Endothelial cell of umbilical vein (primary cell): ENCODE measurements at regions not wholly inside any gene's neighbourhood (a gene's known extent, or its start where the extent isn't known, plus 50 kb on each side); places are given as distances from the start of the nearest gene placed in this dataset.
"Not testable (repeated sequence)": the region's sequence is repeated elsewhere in the genome, so short reads cannot be mapped to it uniquely, and the experiment has no call there.

Source experiments
- BruUV-seq: library from RNA; stranded (reverse); fragments of 400-500 nt; replicated peaks from 2 replicates; lab custom pipeline; 2021; lab: Mats Ljungman, UMichigan
- CTCF ChIA-PET: fragments of 300-600, 350-600 bp; sonication (Branson Sonifier 250); formaldehyde crosslinking; loops from one replicate; lab custom pipeline; 2021; ENCODE audit warnings: antibody characterized with exemption, inconsistent platforms; lab: Charles Lee
- POLR2A ChIA-PET: fragments of 300-600, 350-600 bp; sonication (Branson Sonifier 250); formaldehyde crosslinking; loops from one replicate; lab custom pipeline; 2021; ENCODE audit warnings: antibody characterized with exemption, inconsistent platforms; lab: Charles Lee
- DNase-seq: peaks from one replicate; pipeline ENCODE4 v3.0.0-alpha.2; 2011; ENCODE audit warnings: low read depth, low spot score
- FAIRE-seq: peaks from 2 replicates; lab custom pipeline; 2011; peaks lifted over from hg19 to GRCh38; lab: Jason Lieb, UNC
- H2AFZ ChIP-seq: 2 replicates; pipeline ENCODE4 v1.6.0; 2012; ENCODE audit warnings: low read depth, low read length, control low read depth, inconsistent platforms
- H3K27ac ChIP-seq: 2 replicates; pipeline ENCODE4 v1.5.1; 2011; ENCODE audit warnings: low read depth, mild to moderate bottlenecking, control low read depth, low read length, moderate library complexity; ENCODE audit not compliant: insufficient read depth
- H3K27me3 ChIP-seq, 2 experiments: 2 replicates each; pipeline versions ENCODE4 v1.6.0 to v1.6.1; 2011; ENCODE audit warnings: low read length in 2 of 2, mixed read lengths in 1 of 2; ENCODE audit not compliant: control insufficient read depth in 2 of 2, insufficient read depth in 2 of 2
- H3K36me3 ChIP-seq, 2 experiments: 2 replicates in 1 of 2; 3 replicates in 1 of 2; pipeline ENCODE4 v1.5.1; 2011; ENCODE audit warnings: low read length in 2 of 2, mild to moderate bottlenecking in 1 of 2, moderate library complexity in 1 of 2; ENCODE audit not compliant: control insufficient read depth in 2 of 2, insufficient read depth in 2 of 2; ENCODE audit errors: extremely low read depth in 1 of 2
- H3K4me1 ChIP-seq: 3 replicates; pipeline ENCODE4 v1.5.1; 2011; ENCODE audit warnings: mild to moderate bottlenecking, low read length; ENCODE audit not compliant: control insufficient read depth, insufficient read depth; ENCODE audit errors: extremely low read depth
- H3K4me2 ChIP-seq: 2 replicates; pipeline ENCODE4 v1.6.1; 2011; ENCODE audit warnings: low read length, control low read depth, mixed read lengths; ENCODE audit not compliant: insufficient read depth
- H3K4me3 ChIP-seq, 3 experiments: fragments of 200-600 bp in 1 of 3; sonication (generic), shearing (Covaris generic) in 1 of 3; replicated peaks in 1 of 3; 2 replicates each; pipeline ENCODE4 v1.5.1; 2011 to 2016; ENCODE audit warnings: control low read depth in 3 of 3, low read length in 3 of 3, mild to moderate bottlenecking in 2 of 3, inconsistent platforms in 1 of 3, low read depth in 1 of 3, moderate library complexity in 1 of 3; ENCODE audit not compliant: insufficient read depth in 1 of 3
- H3K79me2 ChIP-seq: 2 replicates; pipeline ENCODE4 v1.6.0; 2012; ENCODE audit warnings: low read length, inconsistent platforms; ENCODE audit not compliant: control insufficient read depth, insufficient read depth
- H3K9ac ChIP-seq: replicated peaks from 2 replicates; pipeline ENCODE3; 2011; ENCODE audit warnings: low read length, control low read depth; ENCODE audit not compliant: insufficient read depth; ENCODE audit errors: extremely low read depth
- H3K9me1 ChIP-seq: replicated peaks from 3 replicates; pipeline ENCODE4 v1.6.0; 2011; ENCODE audit warnings: mild to moderate bottlenecking, low read length; ENCODE audit not compliant: control insufficient read depth, insufficient read depth; ENCODE audit errors: extremely low read depth
- H3K9me3 ChIP-seq: replicated peaks from 2 replicates; pipeline ENCODE4 v1.5.1; 2012; ENCODE audit warnings: low read length, inconsistent platforms; ENCODE audit not compliant: control insufficient read depth, insufficient read depth
- H4K20me1 ChIP-seq: replicated peaks from 2 replicates; pipeline ENCODE3; 2011; ENCODE audit warnings: mild to moderate bottlenecking, low read length; ENCODE audit not compliant: control insufficient read depth, insufficient read depth; ENCODE audit errors: extremely low read depth
- CTCF ChIP-seq, 2 donors: IDR thresholded peaks; 1 replicate in 1 of 2; 2 replicates in 1 of 2; pipeline ENCODE4 v1.5.1; 2011; ENCODE audit warnings: low read length in 2 of 2, mild to moderate bottlenecking in 2 of 2, moderate library complexity in 2 of 2, control low read depth in 1 of 2, inconsistent platforms in 1 of 2, low read depth in 1 of 2; ENCODE audit not compliant: insufficient read depth in 1 of 2; ENCODE audit errors: extremely low read depth in 1 of 2
- EZH2 ChIP-seq: IDR thresholded peaks from 2 replicates; pipeline ENCODE4 v1.6.1; 2012; ENCODE audit warnings: borderline replicate concordance, low read depth, mild to moderate bottlenecking, moderate library complexity, low read length, inconsistent platforms; ENCODE audit not compliant: severe bottlenecking
- FOS ChIP-seq: IDR thresholded peaks from 2 replicates; pipeline ENCODE4 v1.6.1; 2011; ENCODE audit warnings: mild to moderate bottlenecking, low read length, moderate library complexity, borderline replicate concordance; ENCODE audit not compliant: insufficient read depth
- GATA2 ChIP-seq: IDR thresholded peaks from 2 replicates; pipeline ENCODE4 v1.7.0; 2011; ENCODE audit warnings: low read depth, mild to moderate bottlenecking, moderate library complexity, mixed read lengths, low read length; ENCODE audit not compliant: insufficient read length, insufficient read depth
- JUN ChIP-seq: IDR thresholded peaks from 2 replicates; pipeline ENCODE4 v1.6.1; 2011; ENCODE audit warnings: borderline replicate concordance, low read depth; ENCODE audit not compliant: insufficient read length, insufficient read depth
- MAX ChIP-seq: IDR thresholded peaks from 2 replicates; pipeline ENCODE4 v1.6.1; 2011; ENCODE audit not compliant: insufficient read depth, insufficient read length
- MYC ChIP-seq: IDR thresholded peaks from one replicate; pipeline ENCODE4 v1.6.1; 2011; ENCODE audit warnings: mild to moderate bottlenecking, low read depth, low read length
- POLR2A ChIP-seq: IDR thresholded peaks from 2 replicates; pipeline ENCODE4 v1.6.1; 2012; ENCODE audit warnings: low read depth, mild to moderate bottlenecking, control low read depth, low read length
- POLR2AphosphoS5 ChIP-seq: IDR thresholded peaks from 2 replicates; pipeline ENCODE4 v1.6.1; 2012; ENCODE audit warnings: low read depth, mild to moderate bottlenecking, control low read depth, low read length, moderate library complexity; ENCODE audit not compliant: insufficient read depth
- dilution Hi-C: fragments of 300-500 bp; cut with MboI; formaldehyde crosslinking; loops from one replicate; pipeline ENCODE4 v1.15.0; 2019; ENCODE audit warnings: low sequenced_read_pairs; ENCODE audit not compliant: extremely low pct_ligation_motif_present
- intact Hi-C: fragments of 100-400 bp; cut with micrococcal nuclease; formaldehyde crosslinking; loops from one replicate; pipeline ENCODE4 v1.10.0; 2022

GRCh38 chr11:13576995-13577394 lies 81.2 kb upstream of the PTH start:
- no peaks in the 10 kb centered on the region for H4K20me1 ChIP-seq
- H3K27ac ChIP-seq = no peak overlapping the region
- no peaks in the 10 kb centered on the region for H3K4me1 ChIP-seq
- CTCF ChIA-PET = interaction anchor here (0.9 kb wide), 1 partner anchor 29 kb away, joined by 3 read pairs; no protein-coding TSS in a partner anchor
- no peak overlapping the region for H3K4me3 ChIP-seq
- H3K9me1 ChIP-seq = no peaks in the 10 kb centered on the region
- dilution Hi-C loops (no loop called here), intact Hi-C loops (no loop called here)
- H3K4me2 ChIP-seq = no peak overlapping the region
- H3K36me3 ChIP-seq = no peaks in the 10 kb centered on the region
- FAIRE-seq = no peak
- no peaks in the 10 kb centered on the region for H3K27me3 ChIP-seq
- no peaks in the 10 kb centered on the region for H3K79me2 ChIP-seq
- POLR2A ChIA-PET = no interaction called here
- H3K9ac ChIP-seq = no peak overlapping the region
- H3K9me3 ChIP-seq = no peaks in the 10 kb centered on the region
- DNase-seq = no peak
- TF ChIP-seq EZH2 (no peak), JUN (no peak), POLR2A (no peak), CTCF (IDR thresholded peaks at IDR 0.05; ENCODE audit: extremely low read depth in 1 of 2, insufficient read depth in 1 of 2, low read depth in 1 of 2, low read length in 2 of 2) (no peak), POLR2AphosphoS5 (no peak), MYC (no peak), FOS (no peak), MAX (no peak), GATA2 (no peak)
- H2AFZ ChIP-seq = no peak overlapping the region
- BruUV-seq = no TSS peak

- POLR2A ChIA-PET, FAIRE-seq, H3K9ac ChIP-seq, H3K4me3 ChIP-seq, intact Hi-C loops, H3K4me2 ChIP-seq, H4K20me1 ChIP-seq, H3K9me1 ChIP-seq, BruUV-seq, H3K4me1 ChIP-seq, CTCF ChIA-PET, H3K27ac ChIP-seq, H3K9me3 ChIP-seq, H3K27me3 ChIP-seq, H3K79me2 ChIP-seq, dilution Hi-C loops, DNase-seq, H2AFZ ChIP-seq, H3K36me3 ChIP-seq: not testable (repeated sequence)
Measured at GRCh38 chr11:13575385-13575784, 79.6 kb upstream of the PTH start.
